SK-MEL-5 (cell line): ENCODE measurements at regions not wholly inside any gene's neighbourhood (a gene's known extent, or its start where the extent isn't known, plus 50 kb on each side); places are given as distances from the start of the nearest gene placed in this dataset.

Experiments
- DNase-seq: peaks from one replicate; pipeline ENCODE4 v3.0.0-alpha.2; 2016; ENCODE audit warnings: low read depth, low spot score
- in situ Hi-C: cut with HindIII; loops from 2 replicates; pipeline ENCODE4 v1.10.0; 2016; ENCODE audit warnings: low sequenced_read_pairs, high pct_unique_total_duplicates, low pct_unique_long_range_greater_than_20kb

- in situ Hi-C loops = no loop called here
- no peak for DNase-seq
Measured at GRCh38 chr6:14811775-14812428, 434.0 kb upstream of the JARID2 start.

GRCh38 chr6:14814016-14814415 lies 431.9 kb upstream of the JARID2 start:
- no peak for DNase-seq
- in situ Hi-C loops = no loop called here

- in situ Hi-C loops = no loop called here
- DNase-seq = peak; percentile 97
Measured at GRCh38 chr6:14816116-14816859, 429.6 kb upstream of the JARID2 start.

GRCh38 chr6:14817074-14817473 lies 428.8 kb upstream of the JARID2 start:
- in situ Hi-C loops = no loop called here
- DNase-seq = no peak

GRCh38 chr6:14818422-14818884 lies 427.4 kb upstream of the JARID2 start:
- no peak for DNase-seq
- in situ Hi-C loops = no loop called here

GRCh38 chr6:14819001-14819400 lies 426.9 kb upstream of the JARID2 start:
- DNase-seq = no peak
- in situ Hi-C loops = no loop called here

GRCh38 chr6:14819840-14820420 lies 425.9 kb upstream of the JARID2 start:
- in situ Hi-C loops = no loop called here

GRCh38 chr6:14822012-14822553 lies 423.8 kb upstream of the JARID2 start:
- in situ Hi-C loops = no loop called here

More at GRCh38 chr6:14819840-14820420, 425.9 kb upstream of the JARID2 start:
- no peak for DNase-seq

GRCh38 chr6:14822679-14823078 lies 423.2 kb upstream of the JARID2 start:
- DNase-seq = no peak
- in situ Hi-C loops = no loop called here

More at GRCh38 chr6:14822012-14822553, 423.8 kb upstream of the JARID2 start:
- DNase-seq = no peak

- in situ Hi-C loops = no loop called here
- no peak for DNase-seq
Measured at GRCh38 chr6:14824060-14824459, 421.8 kb upstream of the JARID2 start.

- in situ Hi-C loops = no loop called here
- DNase-seq = peak; percentile 89
Measured at GRCh38 chr6:14824484-14825275, 421.2 kb upstream of the JARID2 start.

- DNase-seq = no peak
- in situ Hi-C loops = no loop called here
Measured at GRCh38 chr6:14826456-14826855, 419.4 kb upstream of the JARID2 start.

GRCh38 chr6:14827354-14827753 lies 418.5 kb upstream of the JARID2 start:
- in situ Hi-C loops = no loop called here
- no peak for DNase-seq

GRCh38 chr6:14828201-14828611 lies 417.7 kb upstream of the JARID2 start:
- in situ Hi-C loops = no loop called here
- no peak for DNase-seq

GRCh38 chr6:14831070-14831469 lies 414.8 kb upstream of the JARID2 start:
- no peak for DNase-seq
- in situ Hi-C loops = no loop called here

- in situ Hi-C loops = no loop called here
- DNase-seq = no peak
Measured at GRCh38 chr6:14831937-14832336, 413.9 kb upstream of the JARID2 start.

GRCh38 chr6:14832427-14832826 lies 413.4 kb upstream of the JARID2 start:
- no peak for DNase-seq
- in situ Hi-C loops = no loop called here
